GM12865 (cell line): ENCODE measurements at regions not wholly inside any gene's neighbourhood (a gene's known extent, or its start where the extent isn't known, plus 50 kb on each side); places are given as distances from the start of the nearest gene placed in this dataset.

Experiments
- DNase-seq: peaks from one replicate; pipeline ENCODE4 v3.0.0; 2010; ENCODE audit warnings: low read depth
- H3K4me3 ChIP-seq: 2 replicates; pipeline ENCODE4 v1.5.1; 2011; ENCODE audit warnings: mild to moderate bottlenecking, low read depth, low read length, control low read depth
- TF ChIP-seq, protein P1 (sequence below): IDR thresholded peaks from 2 replicates; pipeline ENCODE4 v1.5.1; 2011; ENCODE audit warnings: low read length, control low read depth, low read depth, inconsistent platforms; ENCODE audit not compliant: insufficient read depth; ENCODE audit errors: missing control alignments

DNA sequence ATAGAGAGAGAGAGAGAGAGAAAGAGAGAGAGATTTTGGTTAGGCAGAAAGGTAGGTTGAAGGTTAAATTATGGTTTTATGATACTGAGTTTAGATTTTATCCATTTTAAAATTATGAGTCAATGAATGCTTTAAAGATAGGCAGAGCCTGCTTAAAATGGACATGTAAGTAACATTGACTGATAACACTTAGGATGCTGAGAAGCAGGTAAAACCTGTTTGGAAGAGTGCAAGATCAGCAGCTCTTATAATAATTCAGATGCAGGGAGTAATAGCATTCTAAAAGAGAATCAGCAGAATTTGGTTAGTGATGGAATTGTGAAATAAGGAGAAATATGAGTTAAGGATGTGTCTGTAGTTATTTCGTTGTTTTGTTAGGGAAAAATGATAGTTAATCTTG lies 446.6 kb downstream of the PLA2G4A start:
- H3K4me3 ChIP-seq, result no peak overlapping the region
- no peak for DNase-seq
- TF ChIP-seq, protein P1, sequence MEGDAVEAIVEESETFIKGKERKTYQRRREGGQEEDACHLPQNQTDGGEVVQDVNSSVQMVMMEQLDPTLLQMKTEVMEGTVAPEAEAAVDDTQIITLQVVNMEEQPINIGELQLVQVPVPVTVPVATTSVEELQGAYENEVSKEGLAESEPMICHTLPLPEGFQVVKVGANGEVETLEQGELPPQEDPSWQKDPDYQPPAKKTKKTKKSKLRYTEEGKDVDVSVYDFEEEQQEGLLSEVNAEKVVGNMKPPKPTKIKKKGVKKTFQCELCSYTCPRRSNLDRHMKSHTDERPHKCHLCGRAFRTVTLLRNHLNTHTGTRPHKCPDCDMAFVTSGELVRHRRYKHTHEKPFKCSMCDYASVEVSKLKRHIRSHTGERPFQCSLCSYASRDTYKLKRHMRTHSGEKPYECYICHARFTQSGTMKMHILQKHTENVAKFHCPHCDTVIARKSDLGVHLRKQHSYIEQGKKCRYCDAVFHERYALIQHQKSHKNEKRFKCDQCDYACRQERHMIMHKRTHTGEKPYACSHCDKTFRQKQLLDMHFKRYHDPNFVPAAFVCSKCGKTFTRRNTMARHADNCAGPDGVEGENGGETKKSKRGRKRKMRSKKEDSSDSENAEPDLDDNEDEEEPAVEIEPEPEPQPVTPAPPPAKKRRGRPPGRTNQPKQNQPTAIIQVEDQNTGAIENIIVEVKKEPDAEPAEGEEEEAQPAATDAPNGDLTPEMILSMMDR, result no peak

DNA sequence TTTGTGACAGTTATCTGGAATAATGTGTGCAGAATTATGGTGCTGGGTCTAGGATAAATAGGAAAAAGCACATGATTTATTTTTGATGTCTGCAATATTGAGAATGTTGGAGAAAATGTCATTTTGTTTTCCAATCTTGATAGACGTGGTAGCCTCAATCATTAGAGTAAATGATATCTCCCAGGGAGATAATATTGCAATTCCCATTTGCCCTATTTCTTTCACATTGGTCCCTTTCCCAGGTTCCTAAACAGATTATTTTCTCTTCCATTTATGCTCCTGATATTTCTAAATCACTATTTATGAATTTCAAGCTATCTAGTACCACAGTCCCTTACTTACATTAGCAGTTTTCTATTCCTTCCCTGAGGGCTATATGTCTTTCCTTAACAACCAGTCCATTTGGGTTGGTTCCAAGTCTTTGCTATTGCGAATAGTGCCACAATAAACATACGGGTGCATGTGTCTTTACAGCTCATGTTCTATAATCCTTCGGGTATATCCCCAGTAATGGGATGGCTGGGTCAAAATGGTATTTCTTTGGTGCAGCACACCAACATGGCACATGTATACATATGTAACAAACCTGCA lies 447.3 kb downstream of the PLA2G4A start:
- TF ChIP-seq, protein P1, result no peak
- no peak for DNase-seq
- H3K4me3 ChIP-seq, result no peak overlapping the region

DNA sequence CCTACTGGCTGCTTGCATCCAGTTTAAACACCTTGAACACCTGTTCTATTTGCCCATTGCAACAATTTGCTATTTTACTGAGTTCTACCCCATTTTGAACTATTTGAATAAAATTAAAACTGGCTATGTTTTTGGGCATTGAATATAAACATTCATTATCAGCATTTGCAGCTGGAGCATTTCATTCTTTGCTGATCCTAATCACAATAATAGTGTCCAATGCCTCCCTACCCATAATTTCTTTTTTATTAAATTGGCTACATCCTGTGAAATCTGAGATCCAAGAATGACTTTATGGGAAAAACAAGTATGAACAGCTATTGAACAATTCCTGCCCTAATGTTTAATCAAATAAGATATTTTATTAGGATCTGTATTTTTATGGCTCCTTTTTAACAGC lies 447.9 kb downstream of the PLA2G4A start:
- no peak for DNase-seq
- TF ChIP-seq, protein P1, result no peak
- no peak overlapping the region for H3K4me3 ChIP-seq

DNA sequence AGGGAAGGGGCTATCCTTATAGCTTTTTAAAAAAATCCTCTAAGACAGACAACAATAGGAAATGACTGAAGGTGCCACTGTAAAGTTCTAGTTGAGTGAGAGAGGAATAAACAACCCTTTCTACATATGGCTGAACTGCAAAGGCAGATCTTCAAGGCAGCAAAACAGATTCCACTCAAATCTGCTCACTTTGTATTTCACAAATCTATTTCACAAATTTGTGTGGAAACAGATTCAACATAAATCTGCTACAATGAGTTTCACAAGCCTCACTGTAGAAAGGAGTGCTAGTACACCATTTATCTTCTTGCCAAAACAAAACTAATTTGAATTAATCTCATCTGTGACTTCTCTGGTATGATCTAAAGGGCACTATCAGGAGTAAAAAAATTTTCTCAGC lies 451.3 kb downstream of the PLA2G4A start:
- DNase-seq, result no peak
- TF ChIP-seq, protein P1, result no peak
- no peak overlapping the region for H3K4me3 ChIP-seq

DNA sequence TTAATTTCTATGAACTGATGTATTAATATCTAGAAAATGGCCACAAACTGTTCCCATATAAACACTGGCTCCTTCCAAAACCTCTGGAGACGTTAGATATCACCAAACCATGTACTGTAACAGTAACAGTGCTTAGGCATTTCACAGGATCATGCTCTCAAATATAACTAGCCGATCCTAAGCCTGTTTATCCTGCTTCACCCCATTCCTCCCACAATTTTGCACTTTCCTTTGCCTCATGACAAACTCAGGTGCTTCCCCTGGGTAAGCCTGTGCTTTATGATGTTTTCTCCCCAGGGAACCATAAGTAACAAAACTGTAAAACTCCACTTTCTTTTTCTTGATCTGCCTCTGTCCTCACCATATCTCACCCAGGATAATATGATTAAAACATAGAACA lies 452.3 kb downstream of the PLA2G4A start:
- no peak overlapping the region for H3K4me3 ChIP-seq
- DNase-seq, result no peak
- TF ChIP-seq, protein P1, result no peak

DNA sequence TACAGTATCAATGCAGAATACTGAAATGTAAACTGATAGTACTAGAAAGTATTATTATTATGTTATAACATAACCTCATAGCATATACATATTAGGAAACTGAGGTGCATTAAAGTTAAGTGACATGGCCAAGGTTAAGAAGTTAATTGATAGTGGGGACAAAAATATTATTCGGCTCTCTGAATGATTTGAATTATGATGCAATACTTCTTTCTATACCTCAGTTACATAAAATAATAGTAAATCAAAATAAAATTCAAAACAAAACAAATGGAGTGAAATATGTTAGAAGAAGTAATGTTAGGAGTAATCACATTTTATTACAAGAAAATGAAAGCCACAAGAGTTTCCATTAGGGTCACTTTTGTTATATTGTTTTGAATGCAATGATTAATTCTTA lies 455.2 kb downstream of the PLA2G4A start:
- TF ChIP-seq, protein P1, result no peak
- DNase-seq, result no peak
- no peak overlapping the region for H3K4me3 ChIP-seq
